Suprapubic skin (tissue), 4 donors: ENCODE measurements at regions not wholly inside any gene's neighbourhood (a gene's known extent, or its start where the extent isn't known, plus 50 kb on each side); places are given as distances from the start of the nearest gene placed in this dataset.

ENCODE experiments used
- EP300 ChIP-seq: sonication (generic); formaldehyde crosslinking; IDR thresholded peaks from one replicate; pipeline ENCODE4 v1.6.1; 2017; ENCODE audit warnings: antibody characterized with exemption
- POLR2A ChIP-seq, 2 donors: fragments of 450-650 bp; IDR thresholded peaks; one replicate each; pipeline ENCODE4 v1.6.1; 2017; ENCODE audit warnings: antibody characterized with exemption in 2 of 2, mild to moderate bottlenecking in 2 of 2, moderate library complexity in 2 of 2
- POLR2AphosphoS5 ChIP-seq, 3 donors: sonication (generic); formaldehyde crosslinking; IDR thresholded peaks; one replicate each; pipeline ENCODE4 v1.6.1; 2017; ENCODE audit warnings: antibody characterized with exemption in 3 of 3
- TF ChIP-seq, protein P1 (sequence below), 2 donors: fragments of 200-600 bp in 1 of 2; fragments of 450-650 bp in 1 of 2; sonication (generic) in 1 of 2; IDR thresholded peaks; one replicate each; pipeline ENCODE4 v1.5.1; 2016 to 2019; ENCODE audit warnings: antibody characterized with exemption in 2 of 2, mild to moderate bottlenecking in 1 of 2, moderate library complexity in 1 of 2

DNA sequence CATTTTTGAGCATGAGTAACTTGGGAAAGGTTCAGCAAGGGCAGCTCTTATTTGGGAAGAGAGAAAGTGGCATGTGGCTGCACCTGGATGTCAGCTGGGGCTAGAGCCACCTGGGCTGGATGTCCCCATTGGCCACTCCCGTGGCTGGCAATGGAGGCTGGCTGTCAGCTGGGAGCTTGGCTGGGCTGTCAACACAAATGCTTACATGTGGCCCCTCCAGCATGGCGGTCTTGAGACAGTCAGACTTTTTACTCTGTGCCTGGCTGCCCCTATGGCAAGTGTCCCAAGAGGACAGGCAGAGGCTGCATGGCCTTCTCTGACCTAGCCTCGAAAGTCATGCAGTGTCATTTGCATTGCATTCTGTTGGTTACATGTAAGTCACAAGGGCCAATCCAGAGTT, 99.6 kb downstream of the FAM53A start:
- TF ChIP-seq, protein P1, sequence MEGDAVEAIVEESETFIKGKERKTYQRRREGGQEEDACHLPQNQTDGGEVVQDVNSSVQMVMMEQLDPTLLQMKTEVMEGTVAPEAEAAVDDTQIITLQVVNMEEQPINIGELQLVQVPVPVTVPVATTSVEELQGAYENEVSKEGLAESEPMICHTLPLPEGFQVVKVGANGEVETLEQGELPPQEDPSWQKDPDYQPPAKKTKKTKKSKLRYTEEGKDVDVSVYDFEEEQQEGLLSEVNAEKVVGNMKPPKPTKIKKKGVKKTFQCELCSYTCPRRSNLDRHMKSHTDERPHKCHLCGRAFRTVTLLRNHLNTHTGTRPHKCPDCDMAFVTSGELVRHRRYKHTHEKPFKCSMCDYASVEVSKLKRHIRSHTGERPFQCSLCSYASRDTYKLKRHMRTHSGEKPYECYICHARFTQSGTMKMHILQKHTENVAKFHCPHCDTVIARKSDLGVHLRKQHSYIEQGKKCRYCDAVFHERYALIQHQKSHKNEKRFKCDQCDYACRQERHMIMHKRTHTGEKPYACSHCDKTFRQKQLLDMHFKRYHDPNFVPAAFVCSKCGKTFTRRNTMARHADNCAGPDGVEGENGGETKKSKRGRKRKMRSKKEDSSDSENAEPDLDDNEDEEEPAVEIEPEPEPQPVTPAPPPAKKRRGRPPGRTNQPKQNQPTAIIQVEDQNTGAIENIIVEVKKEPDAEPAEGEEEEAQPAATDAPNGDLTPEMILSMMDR (IDR thresholded peaks at IDR 0.05): no peak
- no peak for TF ChIP-seq POLR2A (IDR thresholded peaks at IDR 0.05)
- no peak for TF ChIP-seq EP300
- no peak for TF ChIP-seq POLR2AphosphoS5 (IDR thresholded peaks at IDR 0.05)
